ENCODE measurements at regions not wholly inside any gene's neighbourhood (a gene's known extent, or its start where the extent isn't known, plus 50 kb on each side); places are given as distances from the start of the nearest gene placed in this dataset.
A peak's percentile ranks its signal among the peaks of the same experiment; 100 is the strongest.

DNA sequence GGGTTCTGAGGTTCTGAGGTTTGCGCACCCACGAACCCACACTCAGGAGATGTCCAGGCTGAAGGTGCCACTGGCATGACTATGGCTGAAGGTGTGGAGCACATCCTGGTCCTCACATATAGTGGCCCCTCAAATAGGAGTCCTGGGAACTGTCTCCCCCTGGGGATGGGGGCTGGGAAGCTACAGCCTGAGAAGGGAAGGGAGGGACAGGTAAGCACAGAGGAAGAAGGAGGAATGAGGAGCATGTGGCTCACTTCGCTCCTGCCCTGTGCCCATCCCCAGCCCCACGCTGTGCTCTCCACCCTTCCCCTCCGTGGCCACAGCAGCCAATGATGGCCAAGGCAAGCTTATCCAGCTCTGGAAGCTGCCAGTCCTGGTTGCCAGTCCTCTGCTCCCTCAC, 123.9 kb upstream of the LHX1 start:
- peaks cover 48% of the 10 kb centered on the region for H3K27me3 ChIP-seq
- H3K79me2 ChIP-seq (ENCODE audit: low read depth), result no peaks in the 10 kb centered on the region
- H3K27ac ChIP-seq, result no peak overlapping the region
- peaks cover 26% of the 10 kb centered on the region for H3K4me1 ChIP-seq
- H3K4me3 ChIP-seq, result no peak overlapping the region
- H3K9me3 ChIP-seq (ENCODE audit: low read depth), result no peaks in the 10 kb centered on the region
- H3K36me3 ChIP-seq, result no peaks in the 10 kb centered on the region
- Mint-ChIP-seq H3K27me3 (ENCODE audit: insufficient read depth, low read depth) (peaks cover 35% of the 10 kb centered on the region), H3K4me3 (no peak overlapping the region), H3K27ac (no peak overlapping the region), H3K9me3 (no peaks in the 10 kb centered on the region), H3K36me3 (no peaks in the 10 kb centered on the region), H3K4me1 (peaks cover 41% of the 10 kb centered on the region)
- H3F3A ChIP-seq (ENCODE audit: low read depth), result peaks cover 3% of the 10 kb centered on the region
- no peak for DNase-seq (ENCODE audit: low spot score)
- TF ChIP-seq EZH2 (IDR thresholded peaks at IDR 0.05), result no peak
- TF ChIP-seq EZH2phosphoT487 (IDR thresholded peaks at IDR 0.05), result no peak
- TF ChIP-seq, protein P1, sequence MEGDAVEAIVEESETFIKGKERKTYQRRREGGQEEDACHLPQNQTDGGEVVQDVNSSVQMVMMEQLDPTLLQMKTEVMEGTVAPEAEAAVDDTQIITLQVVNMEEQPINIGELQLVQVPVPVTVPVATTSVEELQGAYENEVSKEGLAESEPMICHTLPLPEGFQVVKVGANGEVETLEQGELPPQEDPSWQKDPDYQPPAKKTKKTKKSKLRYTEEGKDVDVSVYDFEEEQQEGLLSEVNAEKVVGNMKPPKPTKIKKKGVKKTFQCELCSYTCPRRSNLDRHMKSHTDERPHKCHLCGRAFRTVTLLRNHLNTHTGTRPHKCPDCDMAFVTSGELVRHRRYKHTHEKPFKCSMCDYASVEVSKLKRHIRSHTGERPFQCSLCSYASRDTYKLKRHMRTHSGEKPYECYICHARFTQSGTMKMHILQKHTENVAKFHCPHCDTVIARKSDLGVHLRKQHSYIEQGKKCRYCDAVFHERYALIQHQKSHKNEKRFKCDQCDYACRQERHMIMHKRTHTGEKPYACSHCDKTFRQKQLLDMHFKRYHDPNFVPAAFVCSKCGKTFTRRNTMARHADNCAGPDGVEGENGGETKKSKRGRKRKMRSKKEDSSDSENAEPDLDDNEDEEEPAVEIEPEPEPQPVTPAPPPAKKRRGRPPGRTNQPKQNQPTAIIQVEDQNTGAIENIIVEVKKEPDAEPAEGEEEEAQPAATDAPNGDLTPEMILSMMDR (IDR thresholded peaks at IDR 0.05), result no peak
- H3K4me2 ChIP-seq, result no peak overlapping the region
- H3K9ac ChIP-seq, result no peak overlapping the region
- H2AFZ ChIP-seq (replicated peaks), result no peak overlapping the region
- H4K20me1 ChIP-seq (ENCODE audit: low read depth), result no peaks in the 10 kb centered on the region

DNA sequence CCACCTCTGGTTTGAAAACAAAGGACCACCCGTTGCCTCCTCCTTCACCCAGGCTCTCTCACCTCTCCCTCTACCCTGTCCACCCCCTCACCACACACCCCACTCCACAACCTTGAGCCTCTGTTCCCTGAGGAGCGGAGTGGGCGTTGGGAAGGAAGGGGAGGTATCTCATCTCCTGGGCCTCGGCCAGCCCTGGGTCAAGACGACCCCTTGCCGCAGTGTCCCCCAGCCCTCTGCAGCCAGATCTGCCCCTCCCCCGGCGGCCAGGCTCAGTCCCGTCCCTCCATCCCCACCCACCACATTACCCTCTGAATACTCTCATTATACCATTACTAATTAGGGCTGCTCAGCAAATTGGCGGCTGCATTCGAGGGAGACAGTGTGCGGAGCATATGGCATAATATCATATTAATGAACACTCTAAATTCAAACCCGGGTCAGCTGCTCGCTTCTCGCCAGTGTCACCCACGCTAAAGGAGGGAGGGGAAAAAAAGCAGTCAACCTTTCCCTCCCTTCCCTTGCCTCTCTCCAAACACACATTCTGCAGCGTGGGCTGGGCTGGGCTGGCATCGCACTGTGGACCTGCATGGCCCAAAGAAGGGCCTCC, 123.2 kb upstream of the LHX1 start:
- Histone ChIP-seq H3K27ac (no peak overlapping the region), H3K4me2 (no peak overlapping the region), H2AFZ (replicated peaks) (no peak overlapping the region), H3K9me3 (ENCODE audit: low read depth) (no peaks in the 10 kb centered on the region), H3K27me3 (peaks cover 41% of the 10 kb centered on the region), H3K4me1 (peaks cover 23% of the 10 kb centered on the region), H3F3A (ENCODE audit: low read depth) (peaks cover 3% of the 10 kb centered on the region), H3K4me3 (no peak overlapping the region), H3K79me2 (ENCODE audit: low read depth) (no peaks in the 10 kb centered on the region), H3K9ac (no peak overlapping the region), H4K20me1 (ENCODE audit: low read depth) (no peaks in the 10 kb centered on the region), H3K36me3 (no peaks in the 10 kb centered on the region)
- peaks cover 36% of the 10 kb centered on the region for H3K27me3 Mint-ChIP-seq (ENCODE audit: insufficient read depth, low read depth)
- no peak for TF ChIP-seq EZH2 (IDR thresholded peaks at IDR 0.05)
- no peak for TF ChIP-seq EZH2phosphoT487 (IDR thresholded peaks at IDR 0.05)
- TF ChIP-seq, protein P1 (IDR thresholded peaks at IDR 0.05), result no peak
- H3K9me3 Mint-ChIP-seq, result no peaks in the 10 kb centered on the region
- H3K4me1 Mint-ChIP-seq, result peaks cover 41% of the 10 kb centered on the region
- H3K4me3 Mint-ChIP-seq, result no peak overlapping the region
- H3K36me3 Mint-ChIP-seq, result no peaks in the 10 kb centered on the region
- DNase-seq (ENCODE audit: low spot score), result no peak
- peak overlapping the region; percentile 88 for H3K27ac Mint-ChIP-seq

DNA sequence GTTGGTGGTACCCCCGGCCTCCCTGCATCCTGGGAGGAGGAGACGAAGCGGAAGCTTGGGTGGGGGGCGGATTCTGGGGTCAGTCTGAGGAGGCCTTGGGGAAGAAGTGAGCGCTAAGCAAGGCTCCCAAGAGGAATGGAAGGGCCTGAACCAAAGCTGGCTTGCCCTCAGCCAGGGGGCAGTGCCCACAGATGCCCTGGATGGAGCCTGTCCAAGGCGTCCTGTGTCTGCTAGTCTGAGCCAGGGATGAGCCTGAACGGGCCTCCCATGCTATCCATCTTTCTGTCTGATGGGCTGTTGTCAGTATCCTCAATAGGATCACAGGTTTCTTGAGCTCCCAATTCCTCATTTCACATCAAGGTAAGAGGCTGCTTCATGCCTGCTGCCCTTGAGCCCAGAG, 122.3 kb upstream of the LHX1 start:
- Histone ChIP-seq H2AFZ (replicated peaks) (no peak overlapping the region), H3K27me3 (peaks cover 32% of the 10 kb centered on the region)
- no peak for TF ChIP-seq EZH2phosphoT487 (IDR thresholded peaks at IDR 0.05)
- TF ChIP-seq, protein P1 (IDR thresholded peaks at IDR 0.05), result no peak
- no peak for TF ChIP-seq EZH2 (IDR thresholded peaks at IDR 0.05)

More for the DNA sequence above, 122.3 kb upstream of the LHX1 start:
- Histone ChIP-seq H3K4me1 (peaks cover 23% of the 10 kb centered on the region), H3K27ac (no peak overlapping the region), H3K4me3 (no peak overlapping the region), H3K36me3 (no peaks in the 10 kb centered on the region), H3K9me3 (ENCODE audit: low read depth) (no peaks in the 10 kb centered on the region), H3K4me2 (no peak overlapping the region), H3K79me2 (ENCODE audit: low read depth) (no peaks in the 10 kb centered on the region), H4K20me1 (ENCODE audit: low read depth) (no peaks in the 10 kb centered on the region), H3K9ac (no peak overlapping the region), H3F3A (ENCODE audit: low read depth) (peaks cover 3% of the 10 kb centered on the region)
- Mint-ChIP-seq H3K27ac (no peak overlapping the region), H3K4me3 (no peak overlapping the region), H3K27me3 (ENCODE audit: insufficient read depth, low read depth) (peaks cover 35% of the 10 kb centered on the region), H3K36me3 (no peaks in the 10 kb centered on the region), H3K9me3 (no peaks in the 10 kb centered on the region), H3K4me1 (peaks cover 41% of the 10 kb centered on the region)
- no peak for DNase-seq (ENCODE audit: low spot score)

Measured in neural progenitor cell (in vitro differentiated cells).